HepG2 (cell line): ENCODE measurements at regions not wholly inside any gene's neighbourhood (a gene's known extent, or its start where the extent isn't known, plus 50 kb on each side); places are given as distances from the start of the nearest gene placed in this dataset.

ENCODE experiments used
- BCL6 ChIP-seq: IDR thresholded peaks from 2 replicates; pipeline ENCODE4 v1.6.1; 2016; ENCODE audit warnings: missing genetic modification reagents, missing compliant biosample characterization
- HCFC1 ChIP-seq: fragments of 150-350 bp; IDR thresholded peaks from 2 replicates; pipeline ENCODE4 v1.6.1; 2014; ENCODE audit warnings: low read depth, low read length
- HOXD1 ChIP-seq: sonication (generic); formaldehyde crosslinking; IDR thresholded peaks from 2 replicates; pipeline ENCODE4 v1.5.0; 2020; ENCODE audit warnings: missing genetic modification reagents
- RAD21 ChIP-seq: fragments of 450-650 bp; formaldehyde crosslinking; IDR thresholded peaks from 2 replicates; pipeline ENCODE4 v1.5.0; 2020; ENCODE audit warnings: mild to moderate bottlenecking
- SMAD1 ChIP-seq: sonication (generic); formaldehyde crosslinking; IDR thresholded peaks from 2 replicates; pipeline ENCODE4 v1.4.0; 2020; ENCODE audit warnings: missing genetic modification reagents, low read depth, mild to moderate bottlenecking, borderline replicate concordance
- SMAD3 ChIP-seq: sonication (generic); formaldehyde crosslinking; IDR thresholded peaks from 2 replicates; pipeline ENCODE4 v1.4.0; 2020; ENCODE audit warnings: missing genetic modification reagents
- ZNF317 ChIP-seq: sonication (generic); formaldehyde crosslinking; IDR thresholded peaks from 2 replicates; pipeline ENCODE4 v1.5.0; 2020; ENCODE audit warnings: mild to moderate bottlenecking, missing genetic modification reagents
- ZNF354B ChIP-seq: sonication (generic); formaldehyde crosslinking; IDR thresholded peaks from 2 replicates; pipeline ENCODE4 v1.8.0; 2022; ENCODE audit warnings: mild to moderate bottlenecking, missing genetic modification reagents
- ZNF766 ChIP-seq: sonication (generic); formaldehyde crosslinking; IDR thresholded peaks from 2 replicates; pipeline ENCODE4 v1.5.0; 2020; ENCODE audit warnings: missing genetic modification reagents, borderline replicate concordance
- ZNF792 ChIP-seq: IDR thresholded peaks from 2 replicates; pipeline ENCODE4 v1.6.1; 2016
- TF ChIP-seq, protein P1 (sequence below): IDR thresholded peaks from 2 replicates; pipeline ENCODE4 v1.6.1; 2018; ENCODE audit warnings: missing genetic modification reagents
- TF ChIP-seq, protein P2 (sequence below): sonication (generic); formaldehyde crosslinking; IDR thresholded peaks from 2 replicates; pipeline ENCODE4 v1.4.0; 2020; ENCODE audit warnings: missing genetic modification reagents
- TF ChIP-seq, protein P3 (sequence below): sonication (generic); formaldehyde crosslinking; IDR thresholded peaks from 2 replicates; pipeline ENCODE4 v1.5.1; 2020; ENCODE audit warnings: mild to moderate bottlenecking, missing genetic modification reagents, moderate library complexity

DNA sequence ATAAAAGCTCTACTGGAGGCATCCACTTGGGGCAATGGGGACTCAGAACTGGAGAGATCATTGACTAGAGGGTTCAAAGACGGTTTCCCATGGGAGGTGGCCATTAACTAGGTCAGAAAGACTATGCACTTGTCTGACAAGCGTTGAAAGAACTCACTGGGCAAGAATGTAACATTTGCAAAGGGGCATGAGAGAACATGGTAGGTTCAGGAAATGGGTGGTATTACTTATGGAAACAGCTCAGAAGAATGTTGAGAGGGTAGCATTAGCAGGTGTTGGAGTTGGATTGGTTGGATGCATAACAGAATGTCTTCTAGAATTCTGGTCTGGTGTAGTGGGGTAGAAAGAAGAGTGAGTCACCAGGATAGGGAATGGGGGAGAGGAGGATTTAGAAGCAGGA, 119.1 kb upstream of the CDCA7L start:
- TF ChIP-seq HOXD1 (no peak), SMAD1 (CRISPR knock-in tag) (no peak), ZNF766 (CRISPR knock-in tag) (no peak), SMAD3 (CRISPR knock-in tag) (no peak), ZNF354B (CRISPR knock-in tag) (no peak), BCL6 (CRISPR knock-in tag) (no peak), RAD21 (CRISPR knock-in tag) (no peak), ZNF792 (no peak), HCFC1 (no peak), ZNF317 (CRISPR knock-in tag) (no peak)
- TF ChIP-seq, protein P1, sequence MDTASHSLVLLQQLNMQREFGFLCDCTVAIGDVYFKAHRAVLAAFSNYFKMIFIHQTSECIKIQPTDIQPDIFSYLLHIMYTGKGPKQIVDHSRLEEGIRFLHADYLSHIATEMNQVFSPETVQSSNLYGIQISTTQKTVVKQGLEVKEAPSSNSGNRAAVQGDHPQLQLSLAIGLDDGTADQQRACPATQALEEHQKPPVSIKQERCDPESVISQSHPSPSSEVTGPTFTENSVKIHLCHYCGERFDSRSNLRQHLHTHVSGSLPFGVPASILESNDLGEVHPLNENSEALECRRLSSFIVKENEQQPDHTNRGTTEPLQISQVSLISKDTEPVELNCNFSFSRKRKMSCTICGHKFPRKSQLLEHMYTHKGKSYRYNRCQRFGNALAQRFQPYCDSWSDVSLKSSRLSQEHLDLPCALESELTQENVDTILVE (CRISPR knock-in tag): no peak
- TF ChIP-seq, protein P2, sequence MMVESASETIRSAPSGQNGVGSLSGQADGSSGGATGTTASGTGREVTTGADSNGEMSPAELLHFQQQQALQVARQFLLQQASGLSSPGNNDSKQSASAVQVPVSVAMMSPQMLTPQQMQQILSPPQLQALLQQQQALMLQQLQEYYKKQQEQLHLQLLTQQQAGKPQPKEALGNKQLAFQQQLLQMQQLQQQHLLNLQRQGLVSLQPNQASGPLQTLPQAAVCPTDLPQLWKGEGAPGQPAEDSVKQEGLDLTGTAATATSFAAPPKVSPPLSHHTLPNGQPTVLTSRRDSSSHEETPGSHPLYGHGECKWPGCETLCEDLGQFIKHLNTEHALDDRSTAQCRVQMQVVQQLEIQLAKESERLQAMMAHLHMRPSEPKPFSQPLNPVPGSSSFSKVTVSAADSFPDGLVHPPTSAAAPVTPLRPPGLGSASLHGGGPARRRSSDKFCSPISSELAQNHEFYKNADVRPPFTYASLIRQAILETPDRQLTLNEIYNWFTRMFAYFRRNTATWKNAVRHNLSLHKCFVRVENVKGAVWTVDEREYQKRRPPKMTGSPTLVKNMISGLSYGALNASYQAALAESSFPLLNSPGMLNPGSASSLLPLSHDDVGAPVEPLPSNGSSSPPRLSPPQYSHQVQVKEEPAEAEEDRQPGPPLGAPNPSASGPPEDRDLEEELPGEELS: no peak
- TF ChIP-seq, protein P3, sequence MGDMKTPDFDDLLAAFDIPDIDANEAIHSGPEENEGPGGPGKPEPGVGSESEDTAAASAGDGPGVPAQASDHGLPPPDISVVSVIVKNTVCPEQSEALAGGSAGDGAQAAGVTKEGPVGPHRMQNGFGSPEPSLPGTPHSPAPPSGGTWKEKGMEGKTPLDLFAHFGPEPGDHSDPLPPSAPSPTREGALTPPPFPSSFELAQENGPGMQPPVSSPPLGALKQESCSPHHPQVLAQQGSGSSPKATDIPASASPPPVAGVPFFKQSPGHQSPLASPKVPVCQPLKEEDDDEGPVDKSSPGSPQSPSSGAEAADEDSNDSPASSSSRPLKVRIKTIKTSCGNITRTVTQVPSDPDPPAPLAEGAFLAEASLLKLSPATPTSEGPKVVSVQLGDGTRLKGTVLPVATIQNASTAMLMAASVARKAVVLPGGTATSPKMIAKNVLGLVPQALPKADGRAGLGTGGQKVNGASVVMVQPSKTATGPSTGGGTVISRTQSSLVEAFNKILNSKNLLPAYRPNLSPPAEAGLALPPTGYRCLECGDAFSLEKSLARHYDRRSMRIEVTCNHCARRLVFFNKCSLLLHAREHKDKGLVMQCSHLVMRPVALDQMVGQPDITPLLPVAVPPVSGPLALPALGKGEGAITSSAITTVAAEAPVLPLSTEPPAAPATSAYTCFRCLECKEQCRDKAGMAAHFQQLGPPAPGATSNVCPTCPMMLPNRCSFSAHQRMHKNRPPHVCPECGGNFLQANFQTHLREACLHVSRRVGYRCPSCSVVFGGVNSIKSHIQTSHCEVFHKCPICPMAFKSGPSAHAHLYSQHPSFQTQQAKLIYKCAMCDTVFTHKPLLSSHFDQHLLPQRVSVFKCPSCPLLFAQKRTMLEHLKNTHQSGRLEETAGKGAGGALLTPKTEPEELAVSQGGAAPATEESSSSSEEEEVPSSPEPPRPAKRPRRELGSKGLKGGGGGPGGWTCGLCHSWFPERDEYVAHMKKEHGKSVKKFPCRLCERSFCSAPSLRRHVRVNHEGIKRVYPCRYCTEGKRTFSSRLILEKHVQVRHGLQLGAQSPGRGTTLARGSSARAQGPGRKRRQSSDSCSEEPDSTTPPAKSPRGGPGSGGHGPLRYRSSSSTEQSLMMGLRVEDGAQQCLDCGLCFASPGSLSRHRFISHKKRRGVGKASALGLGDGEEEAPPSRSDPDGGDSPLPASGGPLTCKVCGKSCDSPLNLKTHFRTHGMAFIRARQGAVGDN (CRISPR knock-in tag): no peak
